OCI-LY7 (cell line): ENCODE measurements at regions not wholly inside any gene's neighbourhood (a gene's known extent, or its start where the extent isn't known, plus 50 kb on each side); places are given as distances from the start of the nearest gene placed in this dataset.

ENCODE experiments used
- CTCF ChIP-seq: fragments of 200-600 bp; sonication (generic); conservative IDR thresholded peaks from 2 replicates; pipeline ENCODE4 v1.5.1; 2014; ENCODE audit warnings: mild to moderate bottlenecking, antibody characterized with exemption, low read length, moderate library complexity, mixed read lengths
- EZH2phosphoT487 ChIP-seq: fragments of 200-600 bp; sonication (generic); IDR thresholded peaks from 2 replicates; pipeline ENCODE4 v1.6.1; 2018; ENCODE audit warnings: low read depth, borderline replicate concordance, mild to moderate bottlenecking, mixed run types, antibody characterized with exemption, low read length, moderate library complexity, mixed read lengths

- TF ChIP-seq CTCF (no peak), EZH2phosphoT487 (no peak)
Observed at GRCh38 chr6:102417368-102417998, 1024.0 kb downstream of the GRIK2 start.
